ENCODE measurements at regions not wholly inside any gene's neighbourhood (a gene's known extent, or its start where the extent isn't known, plus 50 kb on each side); places are given as distances from the start of the nearest gene placed in this dataset.

DNA sequence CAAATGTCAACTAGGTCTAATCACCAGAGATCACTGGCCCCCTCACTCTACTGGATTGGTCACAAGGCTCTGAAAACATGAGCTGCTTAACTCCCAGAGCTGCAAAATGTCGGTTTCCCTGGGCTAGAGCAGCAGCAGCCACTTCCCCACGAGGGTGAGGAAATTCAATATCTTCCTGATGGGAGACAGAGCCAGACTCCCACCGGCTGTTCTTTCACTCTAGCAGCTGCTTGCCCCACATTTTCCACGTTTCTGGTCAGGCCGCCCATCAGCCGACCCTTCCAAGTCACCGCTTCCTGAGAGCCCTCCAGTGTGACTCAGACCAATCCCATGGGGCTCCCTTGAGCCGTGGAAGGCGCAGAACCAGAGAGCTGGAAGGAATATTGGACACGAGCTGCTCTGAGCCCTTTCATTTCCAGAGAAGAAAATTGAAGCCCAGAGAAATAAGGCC lies 227.0 kb downstream of the ADAMTS15 start:
- H4K20me1 ChIP-seq (ENCODE audit: control insufficient read depth, insufficient read depth, insufficient read length), result no peaks in the 10 kb centered on the region
- Mint-ChIP-seq H3K4me1 (peaks cover 17% of the 10 kb centered on the region in 2 experiments), H3K27me3 (ENCODE audit: low read depth) (peaks cover 6% of the 10 kb centered on the region), H3K9me3 (peaks cover 20 to 24% of the 10 kb centered on the region in 2 experiments), H3K4me3 (no peak overlapping the region), H3K36me3 (ENCODE audit: insufficient read depth in 1 of 3, low read depth in 3 of 3) (peaks cover 0 to 20% (median 10%) of the 10 kb centered on the region in 3 experiments; a peak in 6 of 7 replicates), H3K27ac (no peak overlapping the region)
- no CpG with 5 or more reads among the region's 10 CpGs for WGBS (ENCODE audit: extremely low coverage, insufficient read length, low lambda C conversion rate)
- peak overlapping the region; percentile 79 for H2BK20ac ChIP-seq (ENCODE audit: low read depth, low read length, poor library complexity, severe bottlenecking)
- no peak overlapping the region for H4K91ac ChIP-seq (ENCODE audit: insufficient read length, low read depth, low read length)
- no peak overlapping the region for H4K8ac ChIP-seq (replicated peaks; ENCODE audit: insufficient read length, low read depth, low read length)
- no peak overlapping the region for H2BK5ac ChIP-seq (ENCODE audit: insufficient read length, low read length)
- no peak overlapping the region for H4K5ac ChIP-seq (ENCODE audit: insufficient read length, low read depth, low read length)
- H3K79me2 ChIP-seq (ENCODE audit: insufficient read depth, low read length), result no peaks in the 10 kb centered on the region
- H2AFZ ChIP-seq (ENCODE audit: low read length), result no peak overlapping the region
- 0 out of 2 replicates have a peak overlapping the region, but pooled peaks have one; percentile 33 for H3K14ac ChIP-seq (ENCODE audit: insufficient read depth, low read length)
- H3K18ac ChIP-seq (ENCODE audit: insufficient read length, low read depth, low read length), result no peak overlapping the region
- peaks cover 10% of the 10 kb centered on the region for H3K9me3 ChIP-seq (ENCODE audit: control insufficient read depth, low read depth, low read length)
- H3T11ph ChIP-seq (ENCODE audit: low read length), result no peak overlapping the region
- no peak overlapping the region for H2BK120ac ChIP-seq (ENCODE audit: low read depth, low read length, poor library complexity, severe bottlenecking)
- no peaks in the 10 kb centered on the region for H3K27me3 ChIP-seq (ENCODE audit: insufficient read depth, low read length)
- H3K4ac ChIP-seq (ENCODE audit: low read depth, low read length), result no peak overlapping the region
- no peaks in the 10 kb centered on the region for H3K4me1 ChIP-seq (ENCODE audit: insufficient read depth, low read length)
- H3K23me2 ChIP-seq (ENCODE audit: insufficient read length, low read depth, low read length, poor library complexity, severe bottlenecking), result no peaks in the 10 kb centered on the region
- no peak overlapping the region for H3K4me2 ChIP-seq (ENCODE audit: insufficient read depth, insufficient read length, low read length)
- H3K79me1 ChIP-seq (ENCODE audit: insufficient read depth, low read depth, low read length, poor library complexity, severe bottlenecking), result no peaks in the 10 kb centered on the region
- no peak overlapping the region for H3K56ac ChIP-seq (ENCODE audit: insufficient read length, low read depth, low read length)
- TF ChIP-seq, protein P1, sequence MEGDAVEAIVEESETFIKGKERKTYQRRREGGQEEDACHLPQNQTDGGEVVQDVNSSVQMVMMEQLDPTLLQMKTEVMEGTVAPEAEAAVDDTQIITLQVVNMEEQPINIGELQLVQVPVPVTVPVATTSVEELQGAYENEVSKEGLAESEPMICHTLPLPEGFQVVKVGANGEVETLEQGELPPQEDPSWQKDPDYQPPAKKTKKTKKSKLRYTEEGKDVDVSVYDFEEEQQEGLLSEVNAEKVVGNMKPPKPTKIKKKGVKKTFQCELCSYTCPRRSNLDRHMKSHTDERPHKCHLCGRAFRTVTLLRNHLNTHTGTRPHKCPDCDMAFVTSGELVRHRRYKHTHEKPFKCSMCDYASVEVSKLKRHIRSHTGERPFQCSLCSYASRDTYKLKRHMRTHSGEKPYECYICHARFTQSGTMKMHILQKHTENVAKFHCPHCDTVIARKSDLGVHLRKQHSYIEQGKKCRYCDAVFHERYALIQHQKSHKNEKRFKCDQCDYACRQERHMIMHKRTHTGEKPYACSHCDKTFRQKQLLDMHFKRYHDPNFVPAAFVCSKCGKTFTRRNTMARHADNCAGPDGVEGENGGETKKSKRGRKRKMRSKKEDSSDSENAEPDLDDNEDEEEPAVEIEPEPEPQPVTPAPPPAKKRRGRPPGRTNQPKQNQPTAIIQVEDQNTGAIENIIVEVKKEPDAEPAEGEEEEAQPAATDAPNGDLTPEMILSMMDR (conservative IDR thresholded peaks at IDR 0.05), result no peak
- H3K23ac ChIP-seq (ENCODE audit: insufficient read length, low read depth, low read length), result no peak overlapping the region
- no peak overlapping the region for H2AK5ac ChIP-seq (ENCODE audit: insufficient read length, low read length)
- no peak for DNase-seq
- no peak overlapping the region for H3K9ac ChIP-seq (ENCODE audit: extremely low read depth, insufficient read length, low read length)
- no peak overlapping the region for H3K27ac ChIP-seq (ENCODE audit: insufficient read length, low read depth, low read length)
- no peak overlapping the region for H2BK12ac ChIP-seq (ENCODE audit: insufficient read length, low read depth, low read length)
- H2BK15ac ChIP-seq (ENCODE audit: low read depth, low read length), result no peak overlapping the region

Measured in H9 (cell line).